KOPT-K1 (cell line): ENCODE measurements at regions not wholly inside any gene's neighbourhood (a gene's known extent, or its start where the extent isn't known, plus 50 kb on each side); places are given as distances from the start of the nearest gene placed in this dataset.

Source experiments
- H3K27ac ChIP-seq: fragments of 200-600 bp; sonication (generic); 2 replicates; pipeline ENCODE4 v1.5.1; 2016; ENCODE audit warnings: antibody characterized with exemption, mild to moderate bottlenecking, low read depth, low read length; ENCODE audit not compliant: poor library complexity, severe bottlenecking
- H3K36me3 ChIP-seq: fragments of 200-600 bp; sonication (generic); 2 replicates; pipeline ENCODE4 v1.5.1; 2017; ENCODE audit warnings: antibody characterized with exemption, mild to moderate bottlenecking, low read length, moderate library complexity; ENCODE audit not compliant: insufficient read depth
- H3K9me3 ChIP-seq: fragments of 200-600 bp; sonication (generic); 2 replicates; pipeline ENCODE4 v1.5.1; 2017; ENCODE audit warnings: antibody characterized with exemption, low read length, mild to moderate bottlenecking; ENCODE audit not compliant: insufficient read depth, poor library complexity, severe bottlenecking

DNA sequence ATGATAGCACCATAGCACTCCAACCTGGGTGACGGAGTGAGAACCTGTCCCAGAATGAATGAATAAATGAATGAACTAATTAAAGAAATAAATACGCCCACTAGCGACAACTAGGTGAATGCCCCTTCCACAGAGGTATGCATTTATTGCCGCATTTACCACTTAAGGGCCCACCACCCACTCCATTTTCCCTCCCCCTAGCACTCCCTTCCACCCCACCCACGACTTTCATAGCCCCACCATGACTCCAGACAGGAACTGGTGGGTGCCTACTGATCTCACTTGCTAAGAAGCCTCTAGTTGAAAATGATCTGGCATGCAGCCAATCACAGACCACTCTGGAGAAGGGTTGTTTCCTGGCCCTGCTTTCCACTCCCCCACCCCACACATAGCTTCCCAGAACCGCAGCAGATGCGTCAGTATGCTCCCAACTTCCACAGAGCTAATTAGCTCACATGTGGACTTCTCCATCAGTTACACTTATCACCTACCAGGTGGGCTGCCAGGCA is 167.6 kb downstream of the WT1 start:
- Histone ChIP-seq H3K36me3 (no peaks in the 10 kb centered on the region), H3K9me3 (no peaks in the 10 kb centered on the region), H3K27ac (no peak overlapping the region)

DNA sequence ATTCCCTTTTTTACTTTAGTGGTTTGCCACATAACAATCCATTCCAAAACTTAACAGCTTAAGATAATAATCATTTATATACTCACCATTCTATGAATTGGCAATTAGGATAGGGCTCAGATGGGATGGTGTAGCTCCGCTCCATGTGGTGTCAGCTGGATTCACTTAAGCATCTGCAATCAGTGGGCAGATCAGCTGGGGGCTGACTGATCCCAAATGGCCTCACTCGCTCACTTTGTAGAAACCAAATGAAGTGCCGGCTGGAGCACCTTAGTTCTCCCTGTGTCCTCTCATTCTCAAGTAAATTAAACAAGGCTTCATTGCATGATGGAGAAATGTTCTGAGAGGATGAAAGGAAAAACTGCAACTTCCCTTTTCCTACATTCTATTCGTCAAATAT is 161.4 kb downstream of the WT1 start:
- no peaks in the 10 kb centered on the region for H3K9me3 ChIP-seq
- no peaks in the 10 kb centered on the region for H3K36me3 ChIP-seq
- no peak overlapping the region for H3K27ac ChIP-seq

DNA sequence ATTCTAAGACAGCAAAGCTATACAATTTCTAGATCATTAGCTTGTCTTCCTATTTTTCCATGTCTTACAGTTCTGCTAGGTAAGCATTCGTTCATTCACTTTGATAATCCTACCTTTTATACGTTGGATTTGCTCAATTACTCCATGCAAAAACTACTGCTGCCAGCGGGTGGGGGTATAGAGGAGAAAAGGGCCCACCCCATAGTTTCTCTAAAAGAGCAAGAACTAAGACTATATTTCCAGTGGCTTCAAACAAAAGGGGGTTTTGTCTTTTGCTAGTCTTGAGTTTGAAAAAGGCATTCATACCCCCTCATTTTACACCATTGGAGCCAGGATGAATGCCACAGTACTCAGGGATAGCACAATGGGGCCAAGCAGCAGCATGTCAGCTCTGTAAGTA is 155.7 kb downstream of the WT1 start:
- Histone ChIP-seq H3K36me3 (no peaks in the 10 kb centered on the region), H3K27ac (no peak overlapping the region), H3K9me3 (peaks cover 11% of the 10 kb centered on the region)

DNA sequence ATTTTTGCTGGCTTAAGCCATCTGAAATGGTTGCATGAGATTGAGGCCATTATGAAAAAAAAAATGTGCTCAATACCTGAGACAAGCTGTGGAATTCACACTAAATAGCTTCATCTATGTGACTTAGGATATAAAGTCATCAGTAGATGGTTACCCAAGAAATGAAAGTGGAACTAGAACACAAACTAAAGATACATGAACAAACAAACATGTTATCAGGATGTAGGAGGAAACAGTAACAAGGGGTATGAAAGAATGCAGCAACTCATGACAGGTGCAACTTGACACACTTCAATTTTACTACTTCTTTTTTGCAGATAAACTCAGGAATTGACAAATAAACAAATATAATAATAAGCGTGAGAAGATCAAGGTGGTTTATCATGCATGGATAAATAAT is 155.0 kb downstream of the WT1 start:
- Histone ChIP-seq H3K36me3 (no peaks in the 10 kb centered on the region), H3K27ac (no peak overlapping the region), H3K9me3 (peaks cover 11% of the 10 kb centered on the region)

DNA sequence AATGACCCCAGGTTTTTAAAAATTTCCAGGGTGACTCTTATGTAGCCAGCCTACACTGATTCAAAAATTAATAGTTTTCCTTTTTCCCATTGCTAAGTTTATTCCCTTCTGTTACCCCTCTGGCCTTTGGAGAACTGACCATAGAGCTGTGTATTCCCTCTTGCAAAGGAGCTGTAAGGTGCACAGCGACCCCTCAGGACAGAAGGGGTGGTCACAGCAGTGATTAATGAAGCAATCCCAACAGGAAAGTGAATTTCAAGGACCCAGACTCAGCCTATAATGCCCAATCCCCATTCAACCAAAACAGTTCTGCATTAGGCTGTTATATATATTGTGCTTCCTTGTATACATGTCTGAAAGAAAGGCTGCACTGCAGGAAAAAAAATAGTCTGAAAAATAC is 147.1 kb downstream of the WT1 start:
- H3K27ac ChIP-seq, result no peak overlapping the region
- H3K9me3 ChIP-seq, result peaks cover 20% of the 10 kb centered on the region
- no peaks in the 10 kb centered on the region for H3K36me3 ChIP-seq

DNA sequence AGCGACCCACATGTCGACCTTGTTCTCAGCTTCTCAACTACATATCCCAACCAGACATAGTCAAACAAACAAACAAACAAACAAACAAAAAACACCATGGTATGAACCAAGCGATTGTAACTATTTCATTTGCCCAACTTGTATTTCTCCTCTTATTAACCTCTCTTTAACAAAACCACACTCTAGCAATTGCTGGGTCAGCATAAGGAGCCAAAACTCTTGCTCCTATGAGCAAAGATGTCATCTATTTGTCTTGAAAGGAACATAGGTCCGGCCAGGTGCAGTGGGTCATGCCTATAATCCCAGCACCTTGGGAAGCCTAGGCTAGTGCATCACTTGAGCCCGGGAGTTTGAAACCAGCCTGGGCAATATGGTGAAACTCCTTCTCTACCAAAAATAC is 145.6 kb downstream of the WT1 start:
- Histone ChIP-seq H3K9me3 (peaks cover 15% of the 10 kb centered on the region), H3K27ac (no peak overlapping the region), H3K36me3 (no peaks in the 10 kb centered on the region)

DNA sequence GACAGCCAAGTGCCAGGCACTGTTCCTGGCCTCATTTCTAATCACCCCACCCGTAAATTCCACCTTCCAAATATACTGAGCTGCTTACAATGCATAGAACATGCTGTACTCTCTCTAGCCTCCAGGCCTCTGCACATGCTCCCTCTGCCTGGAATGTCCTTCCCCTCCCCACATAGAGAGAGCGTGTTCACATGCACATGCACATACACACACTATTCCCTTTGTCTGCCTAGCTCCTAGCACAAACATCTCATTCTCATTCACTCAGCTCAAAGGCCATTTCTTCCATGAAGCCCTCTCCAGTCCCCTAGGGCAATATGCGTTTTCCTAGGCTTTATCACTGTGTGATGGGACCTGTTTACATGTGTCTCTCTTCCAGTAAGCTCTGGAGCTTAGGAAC is 144.6 kb downstream of the WT1 start:
- Histone ChIP-seq H3K27ac (no peak overlapping the region), H3K36me3 (no peaks in the 10 kb centered on the region), H3K9me3 (peaks cover 15% of the 10 kb centered on the region)

DNA sequence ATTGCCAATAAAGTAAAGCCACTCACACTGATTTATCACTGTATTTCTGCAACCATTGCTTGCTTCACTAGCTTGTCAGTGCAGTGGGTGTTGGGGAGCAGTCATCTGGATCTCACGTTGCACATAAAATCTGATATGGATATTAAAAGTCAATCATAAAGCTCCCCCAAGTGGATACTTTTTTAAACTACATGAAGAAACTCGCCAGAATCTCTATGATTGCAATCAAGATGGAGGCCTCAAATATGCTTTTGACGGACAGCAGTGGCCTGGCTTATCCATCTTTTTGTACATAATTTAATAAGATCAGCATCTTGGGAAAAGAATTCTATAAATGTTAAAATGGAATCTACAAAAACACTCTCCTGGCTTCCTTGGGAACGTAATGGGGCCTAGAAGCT is 137.7 kb downstream of the WT1 start:
- Histone ChIP-seq H3K27ac (no peak overlapping the region), H3K36me3 (no peaks in the 10 kb centered on the region), H3K9me3 (no peaks in the 10 kb centered on the region)

DNA sequence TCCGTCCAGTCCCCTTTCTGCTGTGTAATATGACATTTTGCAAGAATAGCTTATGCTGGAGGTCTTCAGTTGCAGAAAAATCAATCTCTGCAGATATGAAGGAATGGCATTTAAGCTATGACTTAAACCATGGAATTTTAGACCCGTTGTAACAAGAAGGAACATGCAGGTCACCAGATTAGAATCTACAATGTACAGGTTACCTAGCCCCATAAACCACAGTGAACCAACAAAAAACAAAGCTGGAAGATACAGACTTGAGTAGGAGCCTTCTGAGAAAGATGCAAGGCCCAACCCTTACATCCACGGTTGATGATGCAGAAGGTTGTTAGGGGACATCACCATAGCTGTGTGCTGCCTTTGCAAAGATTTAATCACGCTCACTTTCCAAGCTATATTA is 132.5 kb downstream of the WT1 start:
- H3K36me3 ChIP-seq, result no peaks in the 10 kb centered on the region
- no peak overlapping the region for H3K27ac ChIP-seq
- no peaks in the 10 kb centered on the region for H3K9me3 ChIP-seq

DNA sequence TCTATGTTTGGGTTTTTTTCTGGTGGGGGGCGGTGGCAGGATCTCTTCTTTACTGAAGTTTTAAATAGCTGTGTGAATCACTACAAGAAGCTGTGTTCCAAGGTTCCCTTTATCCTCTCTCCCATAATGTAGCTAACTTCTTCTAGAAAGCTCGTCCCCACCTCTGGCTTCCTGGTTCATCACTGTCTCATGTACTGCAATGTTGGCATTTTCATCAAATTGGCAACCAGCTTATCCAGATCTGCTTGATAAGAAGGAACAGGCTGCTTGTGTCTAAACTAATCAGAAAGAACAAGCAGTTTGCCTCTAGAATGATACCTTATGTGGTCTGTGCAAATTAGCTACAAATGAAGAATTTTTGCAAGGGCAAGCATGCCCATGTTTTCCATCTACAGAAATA is 130.8 kb downstream of the WT1 start:
- no peaks in the 10 kb centered on the region for H3K36me3 ChIP-seq
- no peak overlapping the region for H3K27ac ChIP-seq
- no peaks in the 10 kb centered on the region for H3K9me3 ChIP-seq

DNA sequence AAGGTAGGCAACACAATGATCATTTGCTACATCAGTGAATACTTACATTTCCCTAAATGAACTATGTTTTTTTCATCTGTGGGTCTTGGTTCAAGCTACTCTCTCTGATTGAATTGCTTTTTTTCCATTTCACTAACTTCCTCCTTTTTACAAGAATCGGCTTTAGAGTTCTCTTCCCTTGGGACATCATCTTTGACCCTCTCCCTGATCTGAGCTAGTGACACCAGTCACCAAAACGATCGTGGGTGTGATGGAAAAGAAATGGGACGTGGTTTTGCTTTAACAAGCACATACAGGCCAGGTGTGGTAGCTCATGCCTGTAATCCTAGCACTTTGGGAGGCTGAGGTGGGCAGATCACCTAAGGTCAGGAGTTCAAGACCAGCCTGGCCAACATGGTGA is 129.9 kb downstream of the WT1 start:
- H3K27ac ChIP-seq, result no peak overlapping the region
- H3K36me3 ChIP-seq, result no peaks in the 10 kb centered on the region
- H3K9me3 ChIP-seq, result no peaks in the 10 kb centered on the region

DNA sequence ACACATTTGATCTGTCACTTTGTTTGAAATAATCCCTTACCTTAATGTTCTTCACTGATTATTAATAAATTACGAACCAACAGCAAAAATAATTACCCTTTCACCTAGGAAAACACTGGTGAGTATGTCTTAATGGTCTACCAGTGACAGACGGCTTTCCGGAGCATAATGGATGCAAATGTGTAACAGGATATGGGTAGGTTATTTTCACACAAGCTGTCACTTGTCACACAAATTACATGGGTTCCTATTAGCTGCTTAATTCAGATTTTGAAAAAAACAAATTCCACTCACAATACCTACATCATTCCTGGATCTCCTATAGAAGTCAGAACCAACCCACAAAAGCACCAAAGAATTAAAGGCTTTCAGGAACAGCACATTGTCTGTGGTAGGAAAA is 127.9 kb downstream of the WT1 start:
- no peaks in the 10 kb centered on the region for H3K9me3 ChIP-seq
- no peaks in the 10 kb centered on the region for H3K36me3 ChIP-seq
- H3K27ac ChIP-seq, result no peak overlapping the region

DNA sequence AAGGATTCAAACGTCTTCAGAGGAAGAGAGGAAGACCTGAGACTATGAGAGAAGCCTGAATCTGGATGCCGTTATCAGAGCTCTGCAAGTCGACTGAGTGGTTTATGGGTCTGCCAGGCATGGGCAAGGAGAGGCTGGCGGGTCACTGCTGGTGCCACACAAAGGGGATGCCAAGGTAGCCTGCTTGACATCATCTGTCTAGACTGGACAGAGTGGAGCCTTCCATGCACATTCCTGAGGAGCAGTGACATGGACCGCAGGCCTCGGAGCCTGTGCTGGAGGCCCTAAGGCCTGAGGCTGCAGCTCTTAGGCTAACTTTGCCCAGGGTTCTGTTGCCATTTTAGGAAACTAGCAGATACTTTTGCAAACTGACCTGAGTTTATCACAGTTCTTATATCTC is 127.4 kb downstream of the WT1 start:
- H3K36me3 ChIP-seq, result no peaks in the 10 kb centered on the region
- H3K9me3 ChIP-seq, result no peaks in the 10 kb centered on the region
- H3K27ac ChIP-seq, result no peak overlapping the region

DNA sequence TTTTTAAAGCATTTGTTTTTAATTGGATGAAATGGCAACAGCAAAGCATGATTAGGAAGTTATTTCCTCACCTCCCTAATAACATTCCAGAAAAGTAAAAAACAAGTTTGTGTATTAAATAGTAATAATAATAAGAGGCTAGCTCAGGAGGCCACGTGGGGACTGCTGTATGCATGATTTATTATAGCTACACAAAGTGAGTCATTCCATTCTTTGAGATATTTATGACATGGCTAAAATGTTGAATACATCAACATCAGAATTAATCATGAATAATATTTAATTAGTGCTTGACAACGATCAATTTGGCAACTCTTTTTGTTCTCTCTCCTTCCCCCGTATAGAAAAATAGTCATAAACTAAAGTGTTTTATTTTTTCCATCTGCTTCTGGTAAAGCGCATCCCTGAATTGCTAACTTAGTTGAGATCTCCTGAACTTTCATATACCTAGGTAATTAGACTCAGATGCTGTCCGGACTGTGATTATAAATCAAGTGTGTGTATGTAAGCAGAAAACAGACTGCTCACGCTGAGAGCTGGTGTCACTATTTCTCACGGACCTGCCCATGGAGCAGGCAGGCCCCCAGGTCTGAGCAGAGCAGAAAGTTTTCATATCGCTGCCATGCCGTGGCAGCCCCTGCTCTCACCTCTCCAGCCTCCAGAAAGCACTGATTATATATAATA is 125.7 kb downstream of the WT1 start:
- Histone ChIP-seq H3K27ac (no peak overlapping the region), H3K36me3 (no peaks in the 10 kb centered on the region), H3K9me3 (no peaks in the 10 kb centered on the region)

DNA sequence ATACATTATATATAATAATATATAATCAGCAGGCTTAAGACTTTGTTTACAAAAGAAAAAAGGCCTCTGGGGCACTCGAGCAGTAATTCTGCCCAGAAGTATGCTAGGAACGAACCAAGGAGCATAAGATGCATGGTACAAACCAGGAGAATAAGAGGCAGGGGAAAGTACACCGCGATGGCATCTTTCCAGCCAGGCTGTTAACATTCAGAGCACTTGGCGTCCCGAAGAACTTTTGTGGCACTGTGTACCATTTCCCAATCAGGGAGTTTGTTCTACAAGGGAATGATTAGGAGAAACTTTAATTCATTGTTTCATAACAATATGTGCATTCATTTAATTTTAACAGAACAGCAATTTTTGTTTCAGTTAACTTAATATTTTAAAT is 125.1 kb downstream of the WT1 start:
- H3K27ac ChIP-seq, result no peak overlapping the region
- no peaks in the 10 kb centered on the region for H3K36me3 ChIP-seq
- H3K9me3 ChIP-seq, result no peaks in the 10 kb centered on the region

DNA sequence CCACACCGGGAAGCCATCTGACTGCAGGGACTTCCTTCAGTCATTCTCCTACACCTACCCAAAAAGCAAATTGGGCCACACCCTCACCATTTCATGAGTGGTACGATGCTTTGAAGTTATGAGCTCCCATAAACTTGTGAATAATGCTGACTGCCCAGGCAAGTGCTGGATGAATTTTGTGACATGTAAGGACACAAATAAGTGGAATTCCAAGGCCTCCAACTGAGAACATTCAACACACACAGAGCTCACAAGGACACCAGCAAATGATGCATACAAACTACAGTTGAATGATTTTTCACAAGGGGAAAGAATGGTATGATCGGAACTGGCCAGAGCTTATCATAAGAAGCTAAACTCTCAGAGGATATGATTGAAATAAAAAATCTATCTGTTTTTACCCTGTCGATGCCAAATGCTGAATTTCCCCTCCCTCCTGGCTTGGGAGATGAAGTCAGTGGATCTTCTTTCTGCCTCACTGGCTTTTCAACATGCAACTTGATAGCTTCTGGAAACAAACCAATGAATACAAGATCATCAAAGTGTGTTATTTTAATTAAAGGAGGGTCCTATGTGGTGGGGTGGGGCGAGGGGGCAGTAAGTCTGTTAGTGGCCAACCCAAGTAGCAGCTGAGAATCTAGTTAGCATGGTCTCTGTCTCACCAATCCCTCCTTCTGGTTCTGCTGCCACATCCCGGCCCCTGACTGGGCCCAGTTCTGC is 123.8 kb downstream of the WT1 start:
- H3K9me3 ChIP-seq, result no peaks in the 10 kb centered on the region
- H3K27ac ChIP-seq, result no peak overlapping the region
- no peaks in the 10 kb centered on the region for H3K36me3 ChIP-seq
